ENCODE measurements at regions not wholly inside any gene's neighbourhood (a gene's known extent, or its start where the extent isn't known, plus 50 kb on each side); places are given as distances from the start of the nearest gene placed in this dataset.

DNA sequence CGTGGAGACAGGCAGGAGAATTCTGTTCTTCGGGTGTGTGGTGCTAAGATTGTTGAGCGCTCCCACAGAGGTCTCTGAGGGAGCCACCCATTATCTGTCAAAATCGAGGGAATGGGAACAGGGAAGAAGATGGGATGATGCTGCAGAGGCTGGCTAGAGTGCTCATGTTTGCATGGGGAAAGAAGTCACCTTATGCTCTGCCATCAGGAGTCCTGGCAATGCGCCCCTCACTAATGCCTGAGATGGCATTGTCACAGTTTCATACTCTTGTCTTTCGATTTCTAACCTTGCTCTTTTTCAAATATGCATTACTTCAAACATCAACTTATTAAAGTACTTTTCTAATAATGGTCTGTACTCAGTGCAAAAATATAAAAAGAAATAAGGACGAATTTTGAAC is 463.3 kb upstream of the CELF4 start:
- TF ChIP-seq, protein P1, sequence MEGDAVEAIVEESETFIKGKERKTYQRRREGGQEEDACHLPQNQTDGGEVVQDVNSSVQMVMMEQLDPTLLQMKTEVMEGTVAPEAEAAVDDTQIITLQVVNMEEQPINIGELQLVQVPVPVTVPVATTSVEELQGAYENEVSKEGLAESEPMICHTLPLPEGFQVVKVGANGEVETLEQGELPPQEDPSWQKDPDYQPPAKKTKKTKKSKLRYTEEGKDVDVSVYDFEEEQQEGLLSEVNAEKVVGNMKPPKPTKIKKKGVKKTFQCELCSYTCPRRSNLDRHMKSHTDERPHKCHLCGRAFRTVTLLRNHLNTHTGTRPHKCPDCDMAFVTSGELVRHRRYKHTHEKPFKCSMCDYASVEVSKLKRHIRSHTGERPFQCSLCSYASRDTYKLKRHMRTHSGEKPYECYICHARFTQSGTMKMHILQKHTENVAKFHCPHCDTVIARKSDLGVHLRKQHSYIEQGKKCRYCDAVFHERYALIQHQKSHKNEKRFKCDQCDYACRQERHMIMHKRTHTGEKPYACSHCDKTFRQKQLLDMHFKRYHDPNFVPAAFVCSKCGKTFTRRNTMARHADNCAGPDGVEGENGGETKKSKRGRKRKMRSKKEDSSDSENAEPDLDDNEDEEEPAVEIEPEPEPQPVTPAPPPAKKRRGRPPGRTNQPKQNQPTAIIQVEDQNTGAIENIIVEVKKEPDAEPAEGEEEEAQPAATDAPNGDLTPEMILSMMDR (IDR thresholded peaks at IDR 0.05 in 2 of 3, conservative IDR thresholded peaks at IDR 0.05 in 1 of 3; ENCODE audit: control insufficient read depth in 2 of 3, extremely low read depth in 1 of 3, insufficient read depth in 1 of 3, low read depth in 3 of 3, low read length in 3 of 3) = no peak
- TF ChIP-seq CEBPB (IDR thresholded peaks at IDR 0.05; ENCODE audit: borderline replicate concordance in 1 of 2, low read depth in 2 of 2, low read length in 2 of 2) = no peak
- TF ChIP-seq, protein P2, sequence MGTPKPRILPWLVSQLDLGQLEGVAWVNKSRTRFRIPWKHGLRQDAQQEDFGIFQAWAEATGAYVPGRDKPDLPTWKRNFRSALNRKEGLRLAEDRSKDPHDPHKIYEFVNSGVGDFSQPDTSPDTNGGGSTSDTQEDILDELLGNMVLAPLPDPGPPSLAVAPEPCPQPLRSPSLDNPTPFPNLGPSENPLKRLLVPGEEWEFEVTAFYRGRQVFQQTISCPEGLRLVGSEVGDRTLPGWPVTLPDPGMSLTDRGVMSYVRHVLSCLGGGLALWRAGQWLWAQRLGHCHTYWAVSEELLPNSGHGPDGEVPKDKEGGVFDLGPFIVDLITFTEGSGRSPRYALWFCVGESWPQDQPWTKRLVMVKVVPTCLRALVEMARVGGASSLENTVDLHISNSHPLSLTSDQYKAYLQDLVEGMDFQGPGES (IDR thresholded peaks at IDR 0.05) = no peak
- TF ChIP-seq GATAD2B (conservative IDR thresholded peaks at IDR 0.05; ENCODE audit: low read depth) = no peak
- no peak for TF ChIP-seq TCF7 (IDR thresholded peaks at IDR 0.05; ENCODE audit: borderline replicate concordance)
- TF ChIP-seq, protein P3, sequence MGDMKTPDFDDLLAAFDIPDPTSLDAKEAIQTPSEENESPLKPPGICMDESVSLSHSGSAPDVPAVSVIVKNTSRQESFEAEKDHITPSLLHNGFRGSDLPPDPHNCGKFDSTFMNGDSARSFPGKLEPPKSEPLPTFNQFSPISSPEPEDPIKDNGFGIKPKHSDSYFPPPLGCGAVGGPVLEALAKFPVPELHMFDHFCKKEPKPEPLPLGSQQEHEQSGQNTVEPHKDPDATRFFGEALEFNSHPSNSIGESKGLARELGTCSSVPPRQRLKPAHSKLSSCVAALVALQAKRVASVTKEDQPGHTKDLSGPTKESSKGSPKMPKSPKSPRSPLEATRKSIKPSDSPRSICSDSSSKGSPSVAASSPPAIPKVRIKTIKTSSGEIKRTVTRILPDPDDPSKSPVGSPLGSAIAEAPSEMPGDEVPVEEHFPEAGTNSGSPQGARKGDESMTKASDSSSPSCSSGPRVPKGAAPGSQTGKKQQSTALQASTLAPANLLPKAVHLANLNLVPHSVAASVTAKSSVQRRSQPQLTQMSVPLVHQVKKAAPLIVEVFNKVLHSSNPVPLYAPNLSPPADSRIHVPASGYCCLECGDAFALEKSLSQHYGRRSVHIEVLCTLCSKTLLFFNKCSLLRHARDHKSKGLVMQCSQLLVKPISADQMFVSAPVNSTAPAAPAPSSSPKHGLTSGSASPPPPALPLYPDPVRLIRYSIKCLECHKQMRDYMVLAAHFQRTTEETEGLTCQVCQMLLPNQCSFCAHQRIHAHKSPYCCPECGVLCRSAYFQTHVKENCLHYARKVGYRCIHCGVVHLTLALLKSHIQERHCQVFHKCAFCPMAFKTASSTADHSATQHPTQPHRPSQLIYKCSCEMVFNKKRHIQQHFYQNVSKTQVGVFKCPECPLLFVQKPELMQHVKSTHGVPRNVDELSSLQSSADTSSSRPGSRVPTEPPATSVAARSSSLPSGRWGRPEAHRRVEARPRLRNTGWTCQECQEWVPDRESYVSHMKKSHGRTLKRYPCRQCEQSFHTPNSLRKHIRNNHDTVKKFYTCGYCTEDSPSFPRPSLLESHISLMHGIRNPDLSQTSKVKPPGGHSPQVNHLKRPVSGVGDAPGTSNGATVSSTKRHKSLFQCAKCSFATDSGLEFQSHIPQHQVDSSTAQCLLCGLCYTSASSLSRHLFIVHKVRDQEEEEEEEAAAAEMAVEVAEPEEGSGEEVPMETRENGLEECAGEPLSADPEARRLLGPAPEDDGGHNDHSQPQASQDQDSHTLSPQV (IDR thresholded peaks at IDR 0.05) = no peak
- TF ChIP-seq, protein P4, sequence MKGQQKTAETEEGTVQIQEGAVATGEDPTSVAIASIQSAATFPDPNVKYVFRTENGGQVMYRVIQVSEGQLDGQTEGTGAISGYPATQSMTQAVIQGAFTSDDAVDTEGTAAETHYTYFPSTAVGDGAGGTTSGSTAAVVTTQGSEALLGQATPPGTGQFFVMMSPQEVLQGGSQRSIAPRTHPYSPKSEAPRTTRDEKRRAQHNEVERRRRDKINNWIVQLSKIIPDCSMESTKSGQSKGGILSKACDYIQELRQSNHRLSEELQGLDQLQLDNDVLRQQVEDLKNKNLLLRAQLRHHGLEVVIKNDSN (IDR thresholded peaks at IDR 0.05; ENCODE audit: borderline replicate concordance, extremely low read length, insufficient read depth, low read depth, low read length) = no peak
- TF ChIP-seq BRCA1 (IDR thresholded peaks at IDR 0.05; ENCODE audit: low read depth, low read length) = no peak
- TF ChIP-seq, protein P5, sequence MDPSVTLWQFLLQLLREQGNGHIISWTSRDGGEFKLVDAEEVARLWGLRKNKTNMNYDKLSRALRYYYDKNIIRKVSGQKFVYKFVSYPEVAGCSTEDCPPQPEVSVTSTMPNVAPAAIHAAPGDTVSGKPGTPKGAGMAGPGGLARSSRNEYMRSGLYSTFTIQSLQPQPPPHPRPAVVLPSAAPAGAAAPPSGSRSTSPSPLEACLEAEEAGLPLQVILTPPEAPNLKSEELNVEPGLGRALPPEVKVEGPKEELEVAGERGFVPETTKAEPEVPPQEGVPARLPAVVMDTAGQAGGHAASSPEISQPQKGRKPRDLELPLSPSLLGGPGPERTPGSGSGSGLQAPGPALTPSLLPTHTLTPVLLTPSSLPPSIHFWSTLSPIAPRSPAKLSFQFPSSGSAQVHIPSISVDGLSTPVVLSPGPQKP (IDR thresholded peaks at IDR 0.05; ENCODE audit: low read depth, low read length) = no peak
- no peak for TF ChIP-seq NRF1 (conservative IDR thresholded peaks at IDR 0.05; ENCODE audit: low read depth, low read length)
- TF ChIP-seq CBX5 (IDR thresholded peaks at IDR 0.05; ENCODE audit: low read depth) = no peak

Data from GM12878 (cell line).